HG03457 (cell line): ENCODE measurements at regions not wholly inside any gene's neighbourhood (a gene's known extent, or its start where the extent isn't known, plus 50 kb on each side); places are given as distances from the start of the nearest gene placed in this dataset.
"Not testable (repeated sequence)": the region's sequence is repeated elsewhere in the genome, so short reads cannot be mapped to it uniquely, and the experiment has no call there.

ENCODE experiments used
- ATAC-seq: cut with Tn5 transposase; IDR thresholded peaks from one replicate; pipeline ENCODE4 v1.9.1; 2021; ENCODE audit warnings: moderate number of reproducible peaks; ENCODE audit not compliant: unreplicated experiment

DNA sequence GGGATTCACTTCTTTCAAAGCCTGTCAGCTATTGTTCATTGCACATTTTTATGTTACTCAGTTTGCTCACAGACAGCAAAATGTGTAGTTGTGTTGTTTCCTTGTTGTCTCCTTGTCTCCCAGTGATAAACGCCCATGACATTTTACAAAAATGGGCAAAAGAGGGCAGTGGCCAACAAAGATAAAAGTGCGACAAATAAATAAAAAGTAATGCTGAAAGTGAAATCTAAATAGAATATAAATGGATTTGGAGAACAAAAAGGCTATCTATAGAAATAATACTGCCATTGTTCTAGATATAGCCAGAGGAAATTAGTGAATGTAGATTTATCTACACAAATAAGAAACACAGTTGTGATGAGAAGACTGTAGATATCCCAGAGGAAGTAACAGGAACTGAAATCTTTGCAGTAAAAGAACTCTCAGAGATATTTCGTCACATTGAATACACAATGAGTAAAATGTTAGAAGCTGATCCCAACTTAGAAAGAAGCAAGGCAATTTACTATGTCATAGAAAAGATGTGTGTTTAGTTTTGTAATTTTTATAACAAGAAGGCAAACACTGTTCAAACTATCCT lies 1186.2 kb upstream of the FAM98A start:
- no peak for ATAC-seq

DNA sequence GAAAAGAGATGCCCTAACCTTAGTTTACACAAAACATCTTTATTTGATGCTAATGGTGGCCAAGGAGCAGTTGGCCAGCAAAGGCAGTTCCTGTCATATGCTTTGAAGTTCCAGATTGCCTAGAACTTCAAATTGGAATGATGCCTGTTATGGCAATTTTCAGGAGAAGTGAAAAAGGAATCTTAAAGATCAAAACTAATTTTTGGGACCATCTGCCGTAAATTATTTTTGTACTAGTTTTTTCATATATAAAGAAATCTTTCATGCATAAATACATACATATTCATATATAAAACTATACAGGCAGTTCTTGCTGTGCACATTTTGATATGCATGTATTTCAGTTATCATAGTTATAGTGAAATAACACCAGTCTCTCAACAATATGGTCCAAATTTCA lies 1185.6 kb upstream of the FAM98A start:
- no peak for ATAC-seq

DNA sequence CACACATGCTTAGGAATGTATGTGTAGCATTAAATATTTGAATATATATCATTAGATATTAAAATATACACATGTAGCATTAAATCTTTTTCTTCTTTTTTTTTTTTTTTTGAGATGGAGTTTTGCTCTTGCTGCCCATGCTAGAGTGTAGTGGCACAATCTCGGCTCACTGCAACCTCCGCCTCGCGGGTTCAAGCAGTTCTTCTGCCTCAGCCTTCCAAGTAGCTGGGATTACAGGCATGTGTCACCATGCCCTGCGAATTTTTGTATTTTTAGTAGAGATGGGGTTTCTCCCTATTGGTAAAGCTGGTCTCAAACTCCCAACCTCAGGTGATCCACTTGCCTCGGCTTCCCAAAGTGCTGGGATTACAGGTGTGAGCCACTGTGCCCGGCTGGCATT lies 1151.6 kb upstream of the FAM98A start:
- ATAC-seq: not testable (repeated sequence)

DNA sequence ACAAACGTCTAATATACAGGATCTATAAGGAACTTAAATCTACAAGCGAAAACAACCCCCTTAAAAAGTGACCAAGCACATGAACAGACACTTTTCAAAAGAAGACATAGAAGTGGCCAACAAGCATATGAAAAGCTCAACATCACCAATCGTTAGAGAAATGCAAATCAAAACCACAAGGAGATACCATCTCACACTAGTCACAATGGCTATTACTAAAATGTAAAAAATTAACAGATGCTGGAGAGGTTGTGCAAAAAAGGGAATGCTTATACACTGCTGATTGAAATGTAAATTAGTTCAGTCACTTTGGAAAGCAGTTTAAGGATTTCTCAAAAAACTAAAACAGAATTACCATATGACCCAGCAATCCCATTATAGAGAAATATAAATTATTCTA lies 1148.5 kb upstream of the FAM98A start:
- no peak for ATAC-seq

DNA sequence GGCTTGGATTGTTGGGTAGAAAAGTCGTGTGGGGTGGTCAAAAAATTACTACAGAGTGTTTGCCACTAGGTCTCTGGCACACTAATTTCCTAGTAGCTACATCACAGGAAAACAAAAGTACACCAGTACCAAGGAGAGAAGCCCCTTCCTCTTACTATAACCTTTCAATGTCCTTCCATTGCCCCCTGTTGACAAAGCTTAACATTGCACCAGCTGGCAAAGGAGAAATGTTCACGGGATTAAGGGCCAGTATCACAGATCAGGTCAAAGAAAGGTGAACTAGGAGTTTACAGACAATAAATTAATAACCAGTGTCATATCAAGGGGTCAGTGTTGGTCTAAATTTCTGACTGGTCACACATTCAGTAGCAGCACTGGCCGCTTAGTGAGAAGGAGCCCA lies 1139.6 kb upstream of the FAM98A start:
- ATAC-seq: no peak

DNA sequence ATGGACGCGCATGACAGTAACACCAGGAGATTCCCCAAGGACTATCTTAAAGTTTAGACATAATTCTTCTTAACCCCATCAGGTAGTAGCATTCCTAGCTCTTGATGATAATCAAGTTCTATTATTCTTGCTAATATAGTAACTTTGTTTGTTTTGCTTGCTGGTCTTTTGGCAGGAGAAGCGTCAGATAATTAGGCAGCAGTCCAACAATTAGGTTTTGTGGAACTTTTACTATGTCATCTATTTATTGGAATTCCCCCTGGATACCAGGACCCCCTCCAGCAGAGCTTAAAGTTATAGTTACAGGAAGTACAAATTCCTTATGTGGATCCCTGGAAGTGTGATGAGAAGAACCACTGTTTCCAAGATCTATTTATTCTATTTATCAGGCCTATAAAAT lies 1138.0 kb upstream of the FAM98A start:
- no peak for ATAC-seq

DNA sequence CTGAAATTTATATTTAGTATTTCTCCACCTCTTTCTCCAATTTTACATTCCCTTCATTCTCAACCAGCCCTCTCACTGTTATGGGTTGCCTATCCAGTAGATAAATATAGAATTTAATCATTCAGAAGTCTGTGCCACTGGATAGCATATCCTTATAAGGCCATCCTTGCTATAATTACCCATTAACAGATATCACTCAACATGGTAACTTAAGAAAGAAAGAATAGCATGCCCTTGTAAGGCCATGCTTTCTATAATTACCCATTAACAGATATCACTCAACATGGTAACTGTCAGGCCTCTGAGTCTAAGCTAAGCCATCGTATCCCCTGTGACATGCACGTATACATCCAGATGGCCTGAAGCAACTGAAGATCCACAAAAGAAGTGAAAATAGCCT lies 1137.4 kb upstream of the FAM98A start:
- no peak for ATAC-seq

DNA sequence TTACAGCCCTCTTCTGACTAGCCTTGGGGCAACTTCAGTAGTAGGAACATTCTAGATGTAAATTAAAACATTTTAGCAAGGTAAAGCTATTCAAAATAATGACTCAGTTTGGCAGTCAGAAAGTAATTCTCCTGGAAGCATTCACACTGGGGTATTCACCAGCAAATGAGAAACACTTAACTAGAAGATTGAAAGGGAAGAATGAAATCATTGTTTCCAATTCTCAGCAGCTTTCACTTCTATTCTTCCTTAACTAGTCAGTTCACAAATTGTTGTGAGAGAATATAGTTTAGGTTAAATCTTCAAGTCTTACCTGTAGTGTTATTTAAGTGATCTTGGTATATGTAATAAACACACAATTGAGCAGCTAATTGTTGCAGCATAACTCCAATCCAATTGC lies 1135.6 kb upstream of the FAM98A start:
- no peak for ATAC-seq

DNA sequence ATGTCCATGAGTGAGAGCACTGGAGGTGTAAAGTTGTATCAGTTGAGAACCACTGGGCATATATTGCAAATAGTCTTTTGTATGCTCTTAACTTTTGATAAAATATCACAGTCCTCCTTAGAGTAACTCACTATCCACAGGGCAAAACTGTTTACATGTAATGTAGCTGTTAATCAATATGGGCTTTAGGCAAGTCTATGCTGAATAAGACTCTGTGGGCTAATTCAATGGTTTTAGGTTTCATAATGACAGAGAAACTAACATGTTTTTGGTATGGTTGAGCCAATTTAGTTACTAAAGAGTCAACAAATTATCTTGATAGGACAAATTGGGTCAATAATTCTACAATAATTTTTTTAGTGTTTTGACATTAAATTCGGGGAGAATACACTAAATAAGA lies 1134.9 kb upstream of the FAM98A start:
- ATAC-seq: no peak

DNA sequence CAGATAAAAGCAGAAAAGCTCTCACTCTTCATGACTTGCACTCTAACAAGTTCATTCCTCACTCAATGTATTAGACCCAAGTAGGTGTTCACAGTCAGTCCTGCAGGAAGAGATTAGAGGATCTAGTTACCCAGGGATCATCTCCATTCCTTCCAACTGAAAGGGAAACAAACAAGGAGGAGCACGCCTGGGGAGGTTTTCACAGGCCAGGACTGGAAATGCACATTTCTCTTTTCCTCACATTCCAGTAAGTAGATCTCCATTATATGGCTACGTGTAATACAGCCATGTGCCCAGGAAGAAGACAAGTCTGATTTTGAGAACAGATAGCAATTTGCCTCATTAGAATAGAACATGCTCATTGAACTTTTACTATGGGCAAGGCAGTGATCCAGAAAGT lies 1132.2 kb upstream of the FAM98A start:
- ATAC-seq: no peak

DNA sequence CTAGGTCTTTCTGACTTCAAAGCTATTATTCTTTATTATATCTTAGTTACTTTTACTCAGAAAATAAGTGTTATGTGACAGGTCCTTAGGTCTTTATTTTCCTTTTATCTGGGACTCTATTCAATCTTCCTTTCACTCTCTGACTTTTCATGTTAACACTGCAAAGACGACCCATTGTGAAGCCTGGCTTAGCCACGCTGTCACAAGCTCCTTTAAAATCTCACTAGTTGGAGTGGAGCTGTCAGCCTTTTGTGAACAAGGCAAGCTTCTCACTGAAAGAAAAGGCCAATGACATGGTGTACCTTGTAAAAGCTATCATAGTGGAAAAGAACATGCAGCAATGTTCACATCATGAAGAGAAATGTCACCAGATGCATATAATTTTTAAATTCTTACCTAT lies 1130.7 kb upstream of the FAM98A start:
- no peak for ATAC-seq

DNA sequence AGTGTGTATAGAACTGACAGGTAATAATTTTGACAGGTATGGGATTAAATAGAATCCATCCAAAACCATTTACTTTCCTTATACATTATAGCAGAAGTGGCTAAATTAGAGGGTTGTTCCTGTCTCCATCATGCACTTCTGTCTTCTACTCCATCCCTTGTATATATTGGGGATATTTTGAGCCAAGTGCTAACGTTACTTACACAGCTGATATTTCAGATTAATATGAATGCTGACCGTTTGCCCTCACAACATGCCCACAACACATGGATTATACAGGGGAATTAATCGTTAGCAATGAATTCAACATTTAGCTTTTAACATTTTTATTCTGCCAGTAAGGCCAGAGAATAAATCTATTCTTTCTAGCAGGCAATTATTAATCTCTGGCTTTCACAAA lies 1125.0 kb upstream of the FAM98A start:
- no peak for ATAC-seq

DNA sequence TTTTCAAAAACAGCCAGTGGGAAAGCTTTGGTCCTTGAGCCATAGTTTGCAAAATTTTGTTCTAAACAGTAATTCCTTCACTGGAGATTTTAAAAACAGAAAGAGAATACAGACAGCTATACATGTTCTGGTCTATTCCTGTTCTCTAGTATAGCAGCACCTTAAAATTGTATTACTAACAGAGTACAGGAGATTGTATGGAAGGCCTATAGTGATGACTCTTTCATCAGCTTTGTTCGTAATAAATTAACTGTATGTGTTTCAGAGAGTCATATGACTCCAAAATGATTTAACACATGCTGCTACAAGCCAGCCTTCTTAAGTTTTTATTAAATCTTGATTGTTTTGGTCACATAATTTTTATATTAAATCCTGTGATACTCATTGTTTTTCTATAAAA lies 1124.6 kb upstream of the FAM98A start:
- no peak for ATAC-seq

DNA sequence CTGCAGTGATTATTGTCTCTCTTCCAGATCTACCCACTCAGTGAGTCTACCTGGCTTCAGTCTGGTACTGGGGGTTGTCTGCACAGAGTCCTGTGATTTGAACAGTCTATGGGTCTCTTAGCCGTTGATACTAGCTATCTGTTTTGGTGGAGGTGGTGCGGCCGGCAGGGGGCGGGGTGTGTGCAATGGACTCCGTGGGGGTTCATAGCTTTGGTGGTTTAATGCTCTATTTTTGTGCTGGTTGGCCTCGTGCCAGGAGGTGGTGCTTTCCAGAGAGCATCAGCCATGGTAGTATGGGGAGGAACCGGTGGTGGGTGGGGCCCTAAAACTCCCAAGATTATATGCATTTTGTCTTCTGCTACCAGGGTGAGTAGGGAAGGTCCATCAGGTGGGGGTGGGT lies 1120.1 kb upstream of the FAM98A start:
- no peak for ATAC-seq

DNA sequence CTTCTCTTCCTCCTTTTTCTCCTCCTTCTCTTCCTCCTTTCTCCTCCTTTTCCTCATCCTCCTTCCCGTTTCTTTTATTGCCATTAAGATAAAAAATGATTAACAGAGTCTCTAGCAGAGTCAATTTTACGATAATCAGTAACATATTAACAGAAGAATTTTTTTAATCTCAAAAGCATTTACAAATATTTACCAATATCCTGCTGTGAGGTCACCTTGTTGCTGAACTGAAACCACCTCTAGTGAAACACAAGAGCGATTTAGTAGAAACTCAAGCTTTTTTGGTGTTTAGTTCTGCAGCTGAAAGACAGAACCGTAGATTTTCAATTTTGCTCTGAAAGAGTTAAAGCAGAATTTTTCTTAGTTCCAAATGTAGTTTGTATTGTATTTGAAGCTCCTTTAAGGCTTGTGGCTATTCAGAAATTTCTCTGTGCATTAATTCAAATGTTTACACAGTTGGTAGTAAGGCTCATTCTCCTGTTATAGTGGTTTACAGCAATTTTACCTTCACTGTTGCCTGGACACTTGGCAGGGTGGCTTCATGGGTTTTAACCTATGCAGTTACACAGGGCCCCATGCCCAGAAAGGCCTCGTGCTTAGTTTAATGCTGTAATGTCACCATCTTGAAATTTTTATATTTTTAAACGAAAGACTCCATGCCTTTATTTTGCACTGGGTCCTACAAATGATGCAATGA lies 1106.6 kb upstream of the FAM98A start:
- peak; percentile 89 for ATAC-seq

DNA sequence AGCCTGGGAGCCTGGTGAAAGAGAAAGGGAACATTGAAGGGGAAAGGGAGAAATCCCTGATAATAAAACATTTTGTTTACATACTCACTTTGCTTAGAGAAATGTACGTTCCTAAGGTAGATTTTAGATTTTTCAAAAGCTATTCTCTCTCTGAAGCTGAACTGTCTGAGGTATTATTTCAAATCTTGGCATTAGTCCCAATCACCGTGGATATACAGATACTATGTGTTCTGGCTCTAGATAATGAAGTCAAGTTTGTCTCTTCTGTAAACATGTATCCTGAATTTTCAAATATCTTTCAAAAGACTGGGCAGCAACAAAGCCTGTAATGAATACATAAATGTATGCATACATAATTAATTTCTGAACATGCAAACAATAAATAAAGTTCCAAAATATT lies 1104.2 kb upstream of the FAM98A start:
- ATAC-seq: no peak

DNA sequence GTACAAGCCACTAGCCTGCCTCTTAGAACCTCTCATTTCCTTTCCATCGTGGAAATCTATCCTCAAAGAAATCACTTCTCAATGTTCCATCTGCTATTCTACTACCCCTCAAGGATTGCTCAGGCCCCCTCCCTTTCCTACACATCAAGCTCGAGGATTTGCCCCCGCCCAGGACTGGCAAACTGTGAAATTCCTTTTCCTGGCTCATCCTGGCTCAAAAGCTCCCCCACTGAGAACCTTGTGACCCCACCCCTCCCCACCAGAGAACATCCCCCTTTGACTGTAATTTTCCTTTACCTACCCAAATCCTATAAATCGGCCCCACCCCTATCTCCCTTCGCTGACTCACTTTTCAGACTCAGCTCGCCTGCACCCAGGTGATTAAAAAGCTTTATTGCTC lies 1103.3 kb upstream of the FAM98A start:
- ATAC-seq: not testable (repeated sequence)

DNA sequence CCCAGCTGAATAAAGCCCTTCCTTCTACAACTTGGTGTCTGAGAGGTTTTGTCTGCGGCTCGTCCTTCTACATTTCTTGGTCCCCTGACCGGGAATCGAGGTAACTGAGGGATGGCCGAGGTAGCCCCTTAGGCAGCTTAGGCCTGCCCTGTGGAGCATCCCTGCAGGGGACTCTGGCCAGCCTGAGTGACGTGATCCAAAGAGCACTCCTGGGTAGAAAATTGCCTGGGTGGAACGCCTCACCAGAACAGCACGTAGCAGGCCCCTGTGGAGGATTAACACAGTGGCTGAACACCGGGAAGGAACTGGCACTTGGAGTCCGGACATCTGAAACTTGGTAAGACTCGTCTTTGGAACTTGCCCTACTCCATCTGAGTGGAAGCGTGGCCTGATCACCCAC lies 1078.5 kb upstream of the FAM98A start:
- ATAC-seq: not testable (repeated sequence)

DNA sequence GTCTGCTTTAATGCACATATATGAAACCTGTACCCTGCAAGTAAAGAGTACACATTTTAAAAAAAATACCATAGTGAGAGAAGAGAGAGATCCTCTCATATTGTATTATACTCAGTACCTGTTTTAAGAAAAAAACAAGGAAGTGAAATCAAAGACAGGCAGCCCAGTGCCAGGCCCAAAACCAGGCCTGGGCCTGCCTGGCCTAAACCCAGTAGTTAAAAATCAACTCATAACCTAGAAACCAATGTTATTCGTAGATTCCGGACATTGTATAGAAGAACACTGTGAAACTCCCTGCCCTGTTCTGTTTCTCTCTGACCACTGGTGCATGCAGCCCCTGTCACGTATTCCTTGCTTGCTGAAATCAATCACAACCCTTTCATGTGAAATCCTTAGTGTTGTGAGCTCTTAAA lies 1078.0 kb upstream of the FAM98A start:
- peak; percentile 54 for ATAC-seq

DNA sequence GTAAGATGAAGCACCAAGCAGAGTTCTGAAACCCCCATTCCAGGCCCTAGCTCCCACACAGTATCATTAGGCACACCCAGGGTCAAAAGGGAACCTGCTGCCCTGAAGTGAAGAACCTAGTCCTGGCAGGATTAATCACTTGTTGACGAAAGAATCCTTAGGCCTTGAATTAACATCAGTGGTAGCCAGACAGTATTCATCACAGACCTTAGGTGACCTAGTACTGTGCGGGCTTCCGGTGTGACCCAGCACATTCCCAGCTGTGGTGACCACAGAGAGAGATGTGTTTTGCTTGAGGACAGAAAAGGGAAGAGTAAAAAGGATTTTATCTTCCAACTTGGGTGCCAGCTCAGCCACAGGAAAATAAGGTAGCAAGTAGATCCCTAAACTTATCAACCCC lies 1071.4 kb upstream of the FAM98A start:
- ATAC-seq: no peak

DNA sequence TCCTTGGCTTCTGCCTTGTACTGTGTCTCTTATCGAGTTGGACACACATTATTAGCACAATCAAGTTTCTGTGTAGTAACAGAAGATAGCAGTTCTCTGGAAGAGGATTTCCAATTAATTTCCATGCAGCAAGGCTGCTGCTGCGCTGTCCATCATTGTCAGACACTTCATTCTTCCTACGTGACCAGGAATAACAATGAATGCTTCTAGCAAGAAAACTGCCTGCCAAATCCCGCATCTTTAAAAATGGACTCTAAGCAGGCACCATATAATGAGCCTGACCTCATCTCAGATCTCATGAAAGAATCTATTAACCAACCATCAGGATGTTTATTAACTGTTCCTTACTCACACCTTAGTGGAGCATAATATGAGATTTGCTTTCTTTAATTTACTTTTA lies 1067.7 kb upstream of the FAM98A start:
- no peak for ATAC-seq

DNA sequence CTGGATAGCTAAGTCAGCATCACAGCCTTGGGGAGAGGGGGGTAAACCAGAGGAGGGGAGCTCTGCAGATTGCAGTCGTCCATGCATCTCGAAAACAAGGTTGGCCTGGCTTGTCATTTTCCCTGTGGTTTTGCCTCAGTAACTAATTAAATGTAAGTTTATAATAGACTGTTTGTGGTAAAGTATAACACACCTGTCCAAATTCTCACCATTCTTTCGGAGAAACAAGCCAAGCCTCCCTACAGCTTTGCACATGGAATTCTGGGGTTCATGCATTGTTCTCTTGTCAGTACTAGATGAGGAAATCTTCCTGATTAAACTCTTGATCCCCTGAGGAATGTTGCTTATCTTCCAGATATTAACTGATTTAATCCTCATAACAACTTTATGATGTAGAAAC lies 1065.2 kb upstream of the FAM98A start:
- ATAC-seq: no peak

DNA sequence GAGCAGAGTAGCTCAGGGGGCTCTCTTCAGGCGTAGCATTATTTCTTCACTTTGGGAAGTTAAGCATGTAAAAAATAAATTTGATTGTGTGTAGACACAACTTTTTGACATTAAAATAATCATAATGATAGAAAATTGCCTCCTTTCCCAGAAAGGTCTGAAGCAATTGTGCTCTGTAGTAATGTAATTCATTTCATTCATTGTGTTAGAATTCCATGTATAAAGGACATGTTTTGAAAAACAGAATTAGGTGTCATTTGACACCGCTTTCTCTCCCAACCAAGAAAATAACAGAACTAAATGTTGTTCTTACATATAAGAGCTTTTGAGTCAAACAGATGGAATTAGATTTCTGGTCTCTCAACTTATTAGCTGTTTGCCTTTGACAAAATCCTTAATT lies 1064.2 kb upstream of the FAM98A start:
- no peak for ATAC-seq
